Upper lobe of right lung (tissue), 1 donor: ENCODE measurements at regions not wholly inside any gene's neighbourhood (a gene's known extent, or its start where the extent isn't known, plus 50 kb on each side); places are given as distances from the start of the nearest gene placed in this dataset.

Experiments
- ATAC-seq: fragments of 200-7000 bp; cut with Tn5 transposase; one replicate; pipeline ENCODE4 v1.9.1; 2020; ENCODE audit warnings: mild to moderate bottlenecking, moderate library complexity
- DNase-seq: peaks from one replicate; pipeline ENCODE4 v3.0.0-alpha.2; 2020
- H3K27ac ChIP-seq: fragments of 200-600 bp; one replicate; pipeline ENCODE4 v1.8.0; 2022
- H3K27me3 ChIP-seq: fragments of 200-600 bp; one replicate; pipeline ENCODE4 v1.8.0; 2022; ENCODE audit warnings: mild to moderate bottlenecking
- H3K36me3 ChIP-seq: fragments of 200-600 bp; one replicate; pipeline ENCODE4 v1.8.0; 2022
- H3K4me1 ChIP-seq: fragments of 200-600 bp; one replicate; pipeline ENCODE4 v1.8.0; 2022
- H3K4me3 ChIP-seq: fragments of 200-600 bp; one replicate; pipeline ENCODE4 v1.8.0; 2022; ENCODE audit warnings: mild to moderate bottlenecking
- H3K9me3 ChIP-seq: fragments of 200-600 bp; one replicate; pipeline ENCODE4 v1.8.0; 2022
- intact Hi-C: fragments of 100-400 bp; cut with DNase I; formaldehyde crosslinking; loops from one replicate; pipeline ENCODE4 v1.11.0; 2022
- TF ChIP-seq, protein P1 (sequence below): fragments of 200-600 bp; IDR thresholded peaks from one replicate; pipeline ENCODE4 v1.8.0; 2022; ENCODE audit warnings: antibody characterized with exemption
- donor health status: DM: no; HTN: yes; CAD: no; lungs with severe emphysema.

- no peak for DNase-seq
These were observed 117.4 kb upstream of the TLE3 start for GRCh38 chr15:70214941-70215635.

GRCh38 chr15:70214276-70214675 lies 116.6 kb upstream of the TLE3 start:
- intact Hi-C loops: no loop called here
- no peak for DNase-seq
- no peaks in the 10 kb centered on the region for H3K27me3 ChIP-seq
- H3K27ac ChIP-seq: no peak overlapping the region
- H3K9me3 ChIP-seq: no peaks in the 10 kb centered on the region
- TF ChIP-seq, protein P1, sequence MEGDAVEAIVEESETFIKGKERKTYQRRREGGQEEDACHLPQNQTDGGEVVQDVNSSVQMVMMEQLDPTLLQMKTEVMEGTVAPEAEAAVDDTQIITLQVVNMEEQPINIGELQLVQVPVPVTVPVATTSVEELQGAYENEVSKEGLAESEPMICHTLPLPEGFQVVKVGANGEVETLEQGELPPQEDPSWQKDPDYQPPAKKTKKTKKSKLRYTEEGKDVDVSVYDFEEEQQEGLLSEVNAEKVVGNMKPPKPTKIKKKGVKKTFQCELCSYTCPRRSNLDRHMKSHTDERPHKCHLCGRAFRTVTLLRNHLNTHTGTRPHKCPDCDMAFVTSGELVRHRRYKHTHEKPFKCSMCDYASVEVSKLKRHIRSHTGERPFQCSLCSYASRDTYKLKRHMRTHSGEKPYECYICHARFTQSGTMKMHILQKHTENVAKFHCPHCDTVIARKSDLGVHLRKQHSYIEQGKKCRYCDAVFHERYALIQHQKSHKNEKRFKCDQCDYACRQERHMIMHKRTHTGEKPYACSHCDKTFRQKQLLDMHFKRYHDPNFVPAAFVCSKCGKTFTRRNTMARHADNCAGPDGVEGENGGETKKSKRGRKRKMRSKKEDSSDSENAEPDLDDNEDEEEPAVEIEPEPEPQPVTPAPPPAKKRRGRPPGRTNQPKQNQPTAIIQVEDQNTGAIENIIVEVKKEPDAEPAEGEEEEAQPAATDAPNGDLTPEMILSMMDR: no peak
- no peak overlapping the region for H3K4me3 ChIP-seq
- H3K4me1 ChIP-seq: peaks cover 10% of the 10 kb centered on the region
- no peak for ATAC-seq
- no peaks in the 10 kb centered on the region for H3K36me3 ChIP-seq

More at GRCh38 chr15:70214941-70215635, 117.4 kb upstream of the TLE3 start:
- no peak for ATAC-seq
- intact Hi-C loops: no loop called here
- Histone ChIP-seq H3K9me3 (no peaks in the 10 kb centered on the region), H3K27ac (no peak overlapping the region), H3K4me1 (peaks cover 10% of the 10 kb centered on the region), H3K27me3 (no peaks in the 10 kb centered on the region), H3K4me3 (no peak overlapping the region), H3K36me3 (no peaks in the 10 kb centered on the region)
- TF ChIP-seq, protein P1: no peak

GRCh38 chr15:70213794-70214193 lies 116.1 kb upstream of the TLE3 start:
- intact Hi-C loops: no loop called here
- Histone ChIP-seq H3K4me1 (peaks cover 10% of the 10 kb centered on the region), H3K4me3 (no peak overlapping the region), H3K9me3 (no peaks in the 10 kb centered on the region), H3K27me3 (no peaks in the 10 kb centered on the region), H3K27ac (no peak overlapping the region), H3K36me3 (no peaks in the 10 kb centered on the region)
- ATAC-seq (no peak), DNase-seq (no peak)
- TF ChIP-seq, protein P1: no peak

DNA sequence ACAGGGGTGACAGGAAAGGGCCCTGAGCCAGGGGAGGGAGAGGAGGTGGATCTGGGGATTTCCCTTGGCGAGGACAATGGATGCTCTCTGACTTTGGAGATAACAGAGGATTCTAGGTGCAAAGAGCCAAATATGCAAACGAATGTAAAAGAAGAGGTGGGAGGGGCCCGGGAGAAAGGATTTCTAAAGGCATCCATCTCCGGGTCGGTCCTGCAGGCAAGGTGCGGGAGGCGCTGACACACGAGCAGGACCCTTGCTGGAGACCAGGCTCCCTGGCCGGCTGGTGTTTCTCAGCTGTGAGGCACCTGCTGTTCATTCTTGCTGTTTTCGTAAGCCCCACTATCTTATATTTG lies 115.2 kb upstream of the TLE3 start:
- Histone ChIP-seq H3K4me3 (no peak overlapping the region), H3K9me3 (no peaks in the 10 kb centered on the region), H3K4me1 (peaks cover 10% of the 10 kb centered on the region), H3K27me3 (no peaks in the 10 kb centered on the region), H3K27ac (no peak overlapping the region), H3K36me3 (no peaks in the 10 kb centered on the region)
- no peak for DNase-seq
- TF ChIP-seq, protein P1: no peak
- intact Hi-C loops: no loop called here
- ATAC-seq: no peak

- Histone ChIP-seq H3K36me3 (no peaks in the 10 kb centered on the region), H3K4me1 (peaks cover 10% of the 10 kb centered on the region), H3K27ac (no peak overlapping the region), H3K9me3 (no peaks in the 10 kb centered on the region), H3K27me3 (no peaks in the 10 kb centered on the region), H3K4me3 (no peak overlapping the region)
- DNase-seq: peak; percentile 71
- TF ChIP-seq, protein P1: no peak
- peak; percentile 73 for ATAC-seq
- intact Hi-C loops: no loop called here
These were observed 114.7 kb upstream of the TLE3 start for GRCh38 chr15:70212286-70212962.
